Ovary (tissue), 3 donors: ENCODE measurements at regions not wholly inside any gene's neighbourhood (a gene's known extent, or its start where the extent isn't known, plus 50 kb on each side); places are given as distances from the start of the nearest gene placed in this dataset.

Experiments used
- EP300 ChIP-seq: sonication (generic); formaldehyde crosslinking; IDR thresholded peaks from one replicate; pipeline ENCODE4 v1.6.1; 2017; ENCODE audit warnings: antibody characterized with exemption
- TF ChIP-seq, protein P1 (sequence below), 3 donors: fragments of 450-650 bp in 2 of 3; fragments of 200-600 bp in 1 of 3; IDR thresholded peaks; one replicate each; pipeline versions ENCODE4 v1.5.1 to v1.8.0; 2016 to 2022; ENCODE audit warnings: antibody characterized with exemption in 3 of 3, mild to moderate bottlenecking in 1 of 3
- donor health status: DM: no; HTN: no; CAD: no.

DNA sequence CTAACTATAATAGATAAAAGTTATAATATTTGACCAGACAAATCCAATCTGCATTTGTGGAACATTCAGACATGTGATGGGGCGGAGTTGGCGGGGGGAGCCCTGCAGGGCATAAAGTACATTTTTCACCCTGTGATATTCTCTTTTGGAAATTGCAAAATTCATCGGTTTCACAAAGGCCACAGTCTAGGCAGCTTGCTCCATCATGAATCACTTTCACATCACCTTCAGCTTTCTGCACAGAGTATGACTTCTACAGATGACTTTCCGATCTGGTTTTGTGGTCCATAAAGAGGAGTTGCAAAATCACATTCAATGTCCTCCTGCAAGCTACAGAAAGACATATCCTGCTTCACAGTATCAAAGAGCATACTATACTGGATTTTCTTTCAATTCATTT is 51.4 kb upstream of the APBB1IP start:
- TF ChIP-seq, protein P1, sequence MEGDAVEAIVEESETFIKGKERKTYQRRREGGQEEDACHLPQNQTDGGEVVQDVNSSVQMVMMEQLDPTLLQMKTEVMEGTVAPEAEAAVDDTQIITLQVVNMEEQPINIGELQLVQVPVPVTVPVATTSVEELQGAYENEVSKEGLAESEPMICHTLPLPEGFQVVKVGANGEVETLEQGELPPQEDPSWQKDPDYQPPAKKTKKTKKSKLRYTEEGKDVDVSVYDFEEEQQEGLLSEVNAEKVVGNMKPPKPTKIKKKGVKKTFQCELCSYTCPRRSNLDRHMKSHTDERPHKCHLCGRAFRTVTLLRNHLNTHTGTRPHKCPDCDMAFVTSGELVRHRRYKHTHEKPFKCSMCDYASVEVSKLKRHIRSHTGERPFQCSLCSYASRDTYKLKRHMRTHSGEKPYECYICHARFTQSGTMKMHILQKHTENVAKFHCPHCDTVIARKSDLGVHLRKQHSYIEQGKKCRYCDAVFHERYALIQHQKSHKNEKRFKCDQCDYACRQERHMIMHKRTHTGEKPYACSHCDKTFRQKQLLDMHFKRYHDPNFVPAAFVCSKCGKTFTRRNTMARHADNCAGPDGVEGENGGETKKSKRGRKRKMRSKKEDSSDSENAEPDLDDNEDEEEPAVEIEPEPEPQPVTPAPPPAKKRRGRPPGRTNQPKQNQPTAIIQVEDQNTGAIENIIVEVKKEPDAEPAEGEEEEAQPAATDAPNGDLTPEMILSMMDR (IDR thresholded peaks at IDR 0.05), result no peak
- TF ChIP-seq EP300, result no peak
